Endothelial cell of umbilical vein (primary cell): ENCODE measurements at regions not wholly inside any gene's neighbourhood (a gene's known extent, or its start where the extent isn't known, plus 50 kb on each side); places are given as distances from the start of the nearest gene placed in this dataset.

Source experiments
- BruUV-seq: library from RNA; stranded (reverse); fragments of 400-500 nt; replicated peaks from 2 replicates; lab custom pipeline; 2021; lab: Mats Ljungman, UMichigan
- CTCF ChIA-PET: fragments of 300-600, 350-600 bp; sonication (Branson Sonifier 250); formaldehyde crosslinking; loops from one replicate; lab custom pipeline; 2021; ENCODE audit warnings: antibody characterized with exemption, inconsistent platforms; lab: Charles Lee
- POLR2A ChIA-PET: fragments of 300-600, 350-600 bp; sonication (Branson Sonifier 250); formaldehyde crosslinking; loops from one replicate; lab custom pipeline; 2021; ENCODE audit warnings: antibody characterized with exemption, inconsistent platforms; lab: Charles Lee
- DNase-seq: peaks from one replicate; pipeline ENCODE4 v3.0.0-alpha.2; 2011; ENCODE audit warnings: low read depth, low spot score
- FAIRE-seq: peaks from 2 replicates; lab custom pipeline; 2011; peaks lifted over from hg19 to GRCh38; lab: Jason Lieb, UNC
- H2AFZ ChIP-seq: 2 replicates; pipeline ENCODE4 v1.6.0; 2012; ENCODE audit warnings: low read depth, low read length, control low read depth, inconsistent platforms
- H3K27ac ChIP-seq: 2 replicates; pipeline ENCODE4 v1.5.1; 2011; ENCODE audit warnings: low read depth, mild to moderate bottlenecking, control low read depth, low read length, moderate library complexity; ENCODE audit not compliant: insufficient read depth
- H3K27me3 ChIP-seq, 2 experiments: 2 replicates each; pipeline versions ENCODE4 v1.6.0 to v1.6.1; 2011; ENCODE audit warnings: low read length in 2 of 2, mixed read lengths in 1 of 2; ENCODE audit not compliant: control insufficient read depth in 2 of 2, insufficient read depth in 2 of 2
- H3K36me3 ChIP-seq, 2 experiments: 2 replicates in 1 of 2; 3 replicates in 1 of 2; pipeline ENCODE4 v1.5.1; 2011; ENCODE audit warnings: low read length in 2 of 2, mild to moderate bottlenecking in 1 of 2, moderate library complexity in 1 of 2; ENCODE audit not compliant: control insufficient read depth in 2 of 2, insufficient read depth in 2 of 2; ENCODE audit errors: extremely low read depth in 1 of 2
- H3K4me1 ChIP-seq: 3 replicates; pipeline ENCODE4 v1.5.1; 2011; ENCODE audit warnings: mild to moderate bottlenecking, low read length; ENCODE audit not compliant: control insufficient read depth, insufficient read depth; ENCODE audit errors: extremely low read depth
- H3K4me2 ChIP-seq: 2 replicates; pipeline ENCODE4 v1.6.1; 2011; ENCODE audit warnings: low read length, control low read depth, mixed read lengths; ENCODE audit not compliant: insufficient read depth
- H3K4me3 ChIP-seq, 3 experiments: fragments of 200-600 bp in 1 of 3; sonication (generic), shearing (Covaris generic) in 1 of 3; replicated peaks in 1 of 3; 2 replicates each; pipeline ENCODE4 v1.5.1; 2011 to 2016; ENCODE audit warnings: control low read depth in 3 of 3, low read length in 3 of 3, mild to moderate bottlenecking in 2 of 3, inconsistent platforms in 1 of 3, low read depth in 1 of 3, moderate library complexity in 1 of 3; ENCODE audit not compliant: insufficient read depth in 1 of 3
- H3K79me2 ChIP-seq: 2 replicates; pipeline ENCODE4 v1.6.0; 2012; ENCODE audit warnings: low read length, inconsistent platforms; ENCODE audit not compliant: control insufficient read depth, insufficient read depth
- H3K9ac ChIP-seq: replicated peaks from 2 replicates; pipeline ENCODE3; 2011; ENCODE audit warnings: low read length, control low read depth; ENCODE audit not compliant: insufficient read depth; ENCODE audit errors: extremely low read depth
- H3K9me1 ChIP-seq: replicated peaks from 3 replicates; pipeline ENCODE4 v1.6.0; 2011; ENCODE audit warnings: mild to moderate bottlenecking, low read length; ENCODE audit not compliant: control insufficient read depth, insufficient read depth; ENCODE audit errors: extremely low read depth
- H3K9me3 ChIP-seq: replicated peaks from 2 replicates; pipeline ENCODE4 v1.5.1; 2012; ENCODE audit warnings: low read length, inconsistent platforms; ENCODE audit not compliant: control insufficient read depth, insufficient read depth
- H4K20me1 ChIP-seq: replicated peaks from 2 replicates; pipeline ENCODE3; 2011; ENCODE audit warnings: mild to moderate bottlenecking, low read length; ENCODE audit not compliant: control insufficient read depth, insufficient read depth; ENCODE audit errors: extremely low read depth
- EZH2 ChIP-seq: IDR thresholded peaks from 2 replicates; pipeline ENCODE4 v1.6.1; 2012; ENCODE audit warnings: borderline replicate concordance, low read depth, mild to moderate bottlenecking, moderate library complexity, low read length, inconsistent platforms; ENCODE audit not compliant: severe bottlenecking
- FOS ChIP-seq: IDR thresholded peaks from 2 replicates; pipeline ENCODE4 v1.6.1; 2011; ENCODE audit warnings: mild to moderate bottlenecking, low read length, moderate library complexity, borderline replicate concordance; ENCODE audit not compliant: insufficient read depth
- GATA2 ChIP-seq: IDR thresholded peaks from 2 replicates; pipeline ENCODE4 v1.7.0; 2011; ENCODE audit warnings: low read depth, mild to moderate bottlenecking, moderate library complexity, mixed read lengths, low read length; ENCODE audit not compliant: insufficient read length, insufficient read depth
- JUN ChIP-seq: IDR thresholded peaks from 2 replicates; pipeline ENCODE4 v1.6.1; 2011; ENCODE audit warnings: borderline replicate concordance, low read depth; ENCODE audit not compliant: insufficient read length, insufficient read depth
- MAX ChIP-seq: IDR thresholded peaks from 2 replicates; pipeline ENCODE4 v1.6.1; 2011; ENCODE audit not compliant: insufficient read depth, insufficient read length
- MYC ChIP-seq: IDR thresholded peaks from one replicate; pipeline ENCODE4 v1.6.1; 2011; ENCODE audit warnings: mild to moderate bottlenecking, low read depth, low read length
- POLR2A ChIP-seq: IDR thresholded peaks from 2 replicates; pipeline ENCODE4 v1.6.1; 2012; ENCODE audit warnings: low read depth, mild to moderate bottlenecking, control low read depth, low read length
- dilution Hi-C: fragments of 300-500 bp; cut with MboI; formaldehyde crosslinking; loops from one replicate; pipeline ENCODE4 v1.15.0; 2019; ENCODE audit warnings: low sequenced_read_pairs; ENCODE audit not compliant: extremely low pct_ligation_motif_present
- intact Hi-C: fragments of 100-400 bp; cut with micrococcal nuclease; formaldehyde crosslinking; loops from one replicate; pipeline ENCODE4 v1.10.0; 2022

GRCh38 chr2:63680455-63680854 lies 91.7 kb downstream of the MDH1 start:
- Histone ChIP-seq H3K27me3 (peaks cover 0 to 3% of the 10 kb centered on the region in 2 experiments), H3K4me2 (no peak overlapping the region), H2AFZ (no peak overlapping the region), H3K9ac (no peak overlapping the region), H3K4me3 (no peak overlapping the region), H3K9me1 (no peaks in the 10 kb centered on the region), H4K20me1 (no peaks in the 10 kb centered on the region), H3K36me3 (no peaks in the 10 kb centered on the region), H3K27ac (no peak overlapping the region), H3K4me1 (no peaks in the 10 kb centered on the region), H3K79me2 (no peaks in the 10 kb centered on the region), H3K9me3 (no peaks in the 10 kb centered on the region)
- ChIA-PET CTCF (interaction anchor here (0.6 to 3.2 kb wide), 3 partner anchors 11 to 181 kb away, joined by 3 to 8 read pairs (median 7); no protein-coding TSS in a partner anchor), POLR2A (no interaction called here)
- no peak for TF ChIP-seq MAX
- TF ChIP-seq GATA2, result no peak
- no peak for TF ChIP-seq JUN
- no peak for TF ChIP-seq MYC
- DNase-seq, result no peak
- no peak for FAIRE-seq
- BruUV-seq, result no TSS peak
- dilution Hi-C loops (no loop called here), intact Hi-C loops (no loop called here)

GRCh38 chr2:63681896-63682295 lies 93.1 kb downstream of the MDH1 start:
- Histone ChIP-seq H3K9me3 (no peaks in the 10 kb centered on the region), H2AFZ (no peak overlapping the region), H3K4me3 (no peak overlapping the region), H3K36me3 (no peaks in the 10 kb centered on the region), H4K20me1 (no peaks in the 10 kb centered on the region), H3K27me3 (peaks cover 0 to 3% of the 10 kb centered on the region in 2 experiments), H3K4me1 (no peaks in the 10 kb centered on the region), H3K79me2 (no peaks in the 10 kb centered on the region), H3K4me2 (no peak overlapping the region), H3K9me1 (no peaks in the 10 kb centered on the region), H3K27ac (no peak overlapping the region), H3K9ac (no peak overlapping the region)
- intact Hi-C loops, result no loop called here
- no peak for TF ChIP-seq POLR2A
- TF ChIP-seq EZH2, result no peak
- no peak for TF ChIP-seq FOS
- no peak for TF ChIP-seq JUN
- DNase-seq (no peak), FAIRE-seq (no peak)
- dilution Hi-C loops, result no loop called here
- CTCF ChIA-PET, result interaction anchor here (2.7 to 3.2 kb wide), 2 partner anchors 9 to 179 kb away, joined by 7 to 8 read pairs; no protein-coding TSS in a partner anchor
- POLR2A ChIA-PET, result no interaction called here
- BruUV-seq, result no TSS peak
